Peyer's patch (tissue), 4 donors: ENCODE measurements at regions not wholly inside any gene's neighbourhood (a gene's known extent, or its start where the extent isn't known, plus 50 kb on each side); places are given as distances from the start of the nearest gene placed in this dataset.

Source experiments
- POLR2A ChIP-seq, 2 donors: fragments of 450-650 bp; IDR thresholded peaks; one replicate each; pipeline ENCODE4 v1.5.1; 2017; ENCODE audit warnings: antibody characterized with exemption in 2 of 2, mild to moderate bottlenecking in 2 of 2, moderate library complexity in 2 of 2
- TF ChIP-seq, protein P1 (sequence below), 6 experiments: fragments of 450-650 bp in 4 of 6; fragments of 200-600 bp in 2 of 6; sonication (generic) in 1 of 6; IDR thresholded peaks; one replicate each; pipeline ENCODE4 v1.5.1; 2017 to 2019; ENCODE audit warnings: antibody characterized with exemption in 6 of 6, mild to moderate bottlenecking in 3 of 6, moderate library complexity in 1 of 6

DNA sequence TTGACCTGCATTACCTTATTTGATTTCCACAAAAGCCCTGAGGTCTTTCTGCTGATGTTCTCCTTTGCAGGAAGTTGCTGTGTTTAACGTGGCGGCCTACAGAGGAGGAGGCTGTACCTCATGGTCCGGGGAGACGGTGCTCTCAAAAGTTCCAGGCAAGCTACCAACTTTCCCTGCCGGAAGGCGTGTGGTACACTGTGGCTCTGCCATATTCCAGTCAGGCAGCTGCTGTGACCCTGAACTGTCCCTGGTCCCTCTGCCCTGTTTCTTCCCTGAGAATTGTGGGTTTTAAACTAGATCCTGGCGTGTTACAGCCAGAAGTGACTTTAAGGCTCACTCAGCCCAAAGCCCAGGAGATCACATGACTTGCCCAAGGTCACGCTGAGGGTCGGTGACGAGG lies 139.2 kb downstream of the TEX36 start:
- TF ChIP-seq, protein P1, sequence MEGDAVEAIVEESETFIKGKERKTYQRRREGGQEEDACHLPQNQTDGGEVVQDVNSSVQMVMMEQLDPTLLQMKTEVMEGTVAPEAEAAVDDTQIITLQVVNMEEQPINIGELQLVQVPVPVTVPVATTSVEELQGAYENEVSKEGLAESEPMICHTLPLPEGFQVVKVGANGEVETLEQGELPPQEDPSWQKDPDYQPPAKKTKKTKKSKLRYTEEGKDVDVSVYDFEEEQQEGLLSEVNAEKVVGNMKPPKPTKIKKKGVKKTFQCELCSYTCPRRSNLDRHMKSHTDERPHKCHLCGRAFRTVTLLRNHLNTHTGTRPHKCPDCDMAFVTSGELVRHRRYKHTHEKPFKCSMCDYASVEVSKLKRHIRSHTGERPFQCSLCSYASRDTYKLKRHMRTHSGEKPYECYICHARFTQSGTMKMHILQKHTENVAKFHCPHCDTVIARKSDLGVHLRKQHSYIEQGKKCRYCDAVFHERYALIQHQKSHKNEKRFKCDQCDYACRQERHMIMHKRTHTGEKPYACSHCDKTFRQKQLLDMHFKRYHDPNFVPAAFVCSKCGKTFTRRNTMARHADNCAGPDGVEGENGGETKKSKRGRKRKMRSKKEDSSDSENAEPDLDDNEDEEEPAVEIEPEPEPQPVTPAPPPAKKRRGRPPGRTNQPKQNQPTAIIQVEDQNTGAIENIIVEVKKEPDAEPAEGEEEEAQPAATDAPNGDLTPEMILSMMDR (IDR thresholded peaks at IDR 0.05) = no peak
- no peak for TF ChIP-seq POLR2A (IDR thresholded peaks at IDR 0.05)
